Right lobe of liver (tissue), 6 donors: ENCODE measurements at regions not wholly inside any gene's neighbourhood (a gene's known extent, or its start where the extent isn't known, plus 50 kb on each side); places are given as distances from the start of the nearest gene placed in this dataset.

ENCODE experiments used
- ATAC-seq, 4 donors: fragments of 200-7000 bp; cut with Tn5 transposase; one replicate each; pipeline ENCODE4 v1.9.1; 2020; ENCODE audit warnings: mild to moderate bottlenecking in 4 of 4, moderate library complexity in 4 of 4
- DNase-seq, 3 donors: peaks; one replicate each; pipeline ENCODE4 v3.0.0-alpha.2; 2020
- H3K27ac ChIP-seq, 3 donors: fragments of 200-600 bp; one replicate each; pipeline ENCODE4 v1.8.0; 2022
- H3K27me3 ChIP-seq, 2 donors: fragments of 200-600 bp; one replicate each; pipeline ENCODE4 v1.8.0; 2022
- H3K36me3 ChIP-seq, 4 donors: fragments of 200-600 bp; sonication (generic) in 1 of 4; one replicate each; pipeline versions ENCODE4 v1.5.1 to v1.8.0; 2017 to 2022; ENCODE audit warnings: control low read depth in 1 of 4
- H3K4me1 ChIP-seq, 4 donors: fragments of 200-600 bp; sonication (generic) in 1 of 4; one replicate each; pipeline versions ENCODE4 v1.5.1 to v1.8.0; 2017 to 2022; ENCODE audit warnings: control low read depth in 1 of 4
- H3K4me3 ChIP-seq, 3 donors: fragments of 200-600 bp; one replicate each; pipeline ENCODE4 v1.8.0; 2022
- H3K9me3 ChIP-seq, 4 donors: fragments of 200-600 bp; sonication (generic) in 1 of 4; one replicate each; pipeline versions ENCODE4 v1.5.1 to v1.8.0; 2017 to 2022; ENCODE audit warnings: control low read depth in 1 of 4
- POLR2A ChIP-seq: fragments of 450-650 bp; IDR thresholded peaks from one replicate; pipeline ENCODE4 v1.6.1; 2017; ENCODE audit warnings: antibody characterized with exemption, mild to moderate bottlenecking
- WGBS: methylation state at CpG from one replicate; pipeline ENCODE4 v1.1.6; 2018; ENCODE audit warnings: low coverage, low lambda C conversion rate; ENCODE audit not compliant: insufficient coverage; ENCODE audit errors: missing lambda C conversion rate; 5-methylcytosine and 5-hydroxymethylcytosine counted together
- intact Hi-C, 2 donors: fragments of 100-400 bp; cut with DNase I; formaldehyde crosslinking; loops; one replicate each; pipeline versions ENCODE4 v1.11.2 to v1.14.1; 2022
- TF ChIP-seq, protein P1 (sequence below), 4 donors: fragments of 200-600 bp in 3 of 4; fragments of 450-650 bp in 1 of 4; IDR thresholded peaks; one replicate each; pipeline versions ENCODE4 v1.5.1 to v1.8.0; 2016 to 2022; ENCODE audit warnings: antibody characterized with exemption in 4 of 4, mild to moderate bottlenecking in 2 of 4
- donor health status: DM: no; HTN: yes; CAD: no.
- donor health status: DM: no; HTN: no; CAD: no.
- donor health status: DM: no; HTN: no; CAD: no.
- donor health status: DM: no; HTN: yes; CAD: no.
- donor health status: DM: no; HTN: yes; CAD: no.

DNA sequence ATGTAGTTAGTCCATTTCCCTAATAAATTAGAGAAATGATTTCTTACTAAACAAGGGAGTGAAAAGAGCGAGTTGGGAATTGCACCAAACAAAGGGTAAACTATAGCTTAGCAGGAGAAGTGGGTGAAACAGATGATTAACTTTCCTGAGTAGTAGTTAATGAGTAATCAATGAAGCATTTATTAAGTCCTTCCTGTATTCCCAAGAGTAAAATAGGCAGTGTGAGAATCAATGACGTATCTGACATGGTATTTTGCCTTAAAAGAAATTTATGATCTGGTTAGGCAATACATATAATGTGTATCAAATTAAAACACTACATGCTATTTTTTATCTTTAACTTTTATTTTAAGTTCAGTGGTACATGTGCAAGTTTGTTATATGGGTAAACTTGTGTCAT lies 142.8 kb downstream of the KLF5 start:
- DNase-seq (no peak), ATAC-seq (no peak)
- H3K9me3 ChIP-seq: no peaks in the 10 kb centered on the region
- no peaks in the 10 kb centered on the region for H3K36me3 ChIP-seq
- TF ChIP-seq, protein P1, sequence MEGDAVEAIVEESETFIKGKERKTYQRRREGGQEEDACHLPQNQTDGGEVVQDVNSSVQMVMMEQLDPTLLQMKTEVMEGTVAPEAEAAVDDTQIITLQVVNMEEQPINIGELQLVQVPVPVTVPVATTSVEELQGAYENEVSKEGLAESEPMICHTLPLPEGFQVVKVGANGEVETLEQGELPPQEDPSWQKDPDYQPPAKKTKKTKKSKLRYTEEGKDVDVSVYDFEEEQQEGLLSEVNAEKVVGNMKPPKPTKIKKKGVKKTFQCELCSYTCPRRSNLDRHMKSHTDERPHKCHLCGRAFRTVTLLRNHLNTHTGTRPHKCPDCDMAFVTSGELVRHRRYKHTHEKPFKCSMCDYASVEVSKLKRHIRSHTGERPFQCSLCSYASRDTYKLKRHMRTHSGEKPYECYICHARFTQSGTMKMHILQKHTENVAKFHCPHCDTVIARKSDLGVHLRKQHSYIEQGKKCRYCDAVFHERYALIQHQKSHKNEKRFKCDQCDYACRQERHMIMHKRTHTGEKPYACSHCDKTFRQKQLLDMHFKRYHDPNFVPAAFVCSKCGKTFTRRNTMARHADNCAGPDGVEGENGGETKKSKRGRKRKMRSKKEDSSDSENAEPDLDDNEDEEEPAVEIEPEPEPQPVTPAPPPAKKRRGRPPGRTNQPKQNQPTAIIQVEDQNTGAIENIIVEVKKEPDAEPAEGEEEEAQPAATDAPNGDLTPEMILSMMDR (IDR thresholded peaks at IDR 0.05): no peak
- TF ChIP-seq POLR2A: no peak
- no peak overlapping the region for H3K4me3 ChIP-seq
- WGBS: 70% methylated on average over 2 of the region's 2 CpGs
- no peak overlapping the region for H3K27ac ChIP-seq
- intact Hi-C loops: no loop called here
- H3K27me3 ChIP-seq: no peaks in the 10 kb centered on the region
- H3K4me1 ChIP-seq: no peaks in the 10 kb centered on the region

DNA sequence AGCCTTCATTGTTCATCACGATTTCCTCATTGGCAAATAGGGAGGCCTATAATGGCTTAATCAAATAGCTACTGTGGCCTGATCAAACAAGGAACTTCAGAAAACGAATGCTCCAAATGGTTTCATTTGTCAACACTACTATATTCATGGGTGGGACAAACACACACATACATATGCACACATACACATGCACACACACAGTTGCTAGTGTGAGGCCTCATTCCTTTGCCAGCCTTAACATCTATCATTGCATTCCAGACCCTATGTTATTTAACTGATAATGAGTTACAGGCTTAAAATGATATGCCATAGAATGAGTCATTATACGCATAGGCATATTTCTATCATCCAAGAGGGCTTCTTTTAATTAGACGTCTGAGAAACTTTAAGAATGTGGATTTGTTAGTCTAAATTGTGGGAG lies 140.2 kb downstream of the KLF5 start:
- Histone ChIP-seq H3K27ac (no peak overlapping the region), H3K4me3 (no peak overlapping the region), H3K9me3 (no peaks in the 10 kb centered on the region), H3K27me3 (no peaks in the 10 kb centered on the region), H3K36me3 (no peaks in the 10 kb centered on the region), H3K4me1 (no peaks in the 10 kb centered on the region)
- WGBS: 61% methylated on average over 4 of the region's 4 CpGs
- intact Hi-C loops: no loop called here
- DNase-seq: no peak
- no peak for ATAC-seq
- TF ChIP-seq, protein P1 (IDR thresholded peaks at IDR 0.05): no peak
- TF ChIP-seq POLR2A: no peak

DNA sequence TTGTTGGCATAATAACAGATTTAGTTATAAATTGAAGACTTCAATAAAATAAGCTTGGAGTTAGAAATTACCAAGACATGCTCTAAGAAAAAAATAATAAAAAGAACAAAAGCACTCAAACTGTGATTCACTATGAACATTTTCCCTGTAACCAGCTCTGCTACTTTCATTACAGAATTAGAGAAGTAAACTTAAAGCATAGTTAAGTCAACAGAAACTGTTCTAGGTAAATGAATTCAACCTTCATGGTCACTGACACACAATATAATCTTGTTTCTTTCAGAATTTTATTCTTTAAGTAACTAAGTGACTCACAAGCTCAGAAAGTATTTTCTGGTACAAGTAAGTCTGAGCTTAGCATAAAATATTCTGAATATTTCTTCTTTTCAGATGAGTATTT lies 136.3 kb downstream of the KLF5 start:
- Histone ChIP-seq H3K9me3 (no peaks in the 10 kb centered on the region), H3K4me3 (no peak overlapping the region), H3K36me3 (no peaks in the 10 kb centered on the region), H3K4me1 (no peaks in the 10 kb centered on the region), H3K27ac (no peak overlapping the region), H3K27me3 (no peaks in the 10 kb centered on the region)
- intact Hi-C loops: no loop called here
- no peak for ATAC-seq
- TF ChIP-seq POLR2A: no peak
- TF ChIP-seq, protein P1 (IDR thresholded peaks at IDR 0.05): no peak
- no peak for DNase-seq

DNA sequence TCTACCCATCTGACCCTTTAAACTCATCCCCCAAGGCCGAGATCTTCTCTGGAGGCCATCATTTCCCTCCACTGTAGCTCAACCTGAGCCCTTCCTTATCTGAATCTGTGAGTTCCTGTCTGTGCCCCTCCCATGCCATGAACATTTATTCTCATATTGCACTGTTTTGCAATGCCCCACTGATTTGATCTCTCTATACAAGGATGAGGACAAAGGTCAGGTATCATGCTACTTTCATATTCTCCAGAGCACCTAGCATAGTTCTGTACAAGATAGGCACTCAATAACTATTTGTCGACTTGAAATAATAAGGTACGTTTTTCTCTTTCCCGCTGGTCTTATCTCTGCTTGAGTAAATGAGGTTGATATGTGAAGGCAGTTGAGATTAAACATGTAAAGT lies 135.5 kb downstream of the KLF5 start:
- H3K9me3 ChIP-seq: no peaks in the 10 kb centered on the region
- H3K27me3 ChIP-seq: no peaks in the 10 kb centered on the region
- H3K4me1 ChIP-seq: no peaks in the 10 kb centered on the region
- H3K4me3 ChIP-seq: no peak overlapping the region
- DNase-seq (no peak), ATAC-seq (peak; percentile 33 to 99 (median 85))
- WGBS: 19% methylated on average over 4 of the region's 4 CpGs
- H3K27ac ChIP-seq: no peak overlapping the region
- no peaks in the 10 kb centered on the region for H3K36me3 ChIP-seq
- TF ChIP-seq, protein P1 (IDR thresholded peaks at IDR 0.05): no peak
- no peak for TF ChIP-seq POLR2A
- intact Hi-C loops: no loop called here

DNA sequence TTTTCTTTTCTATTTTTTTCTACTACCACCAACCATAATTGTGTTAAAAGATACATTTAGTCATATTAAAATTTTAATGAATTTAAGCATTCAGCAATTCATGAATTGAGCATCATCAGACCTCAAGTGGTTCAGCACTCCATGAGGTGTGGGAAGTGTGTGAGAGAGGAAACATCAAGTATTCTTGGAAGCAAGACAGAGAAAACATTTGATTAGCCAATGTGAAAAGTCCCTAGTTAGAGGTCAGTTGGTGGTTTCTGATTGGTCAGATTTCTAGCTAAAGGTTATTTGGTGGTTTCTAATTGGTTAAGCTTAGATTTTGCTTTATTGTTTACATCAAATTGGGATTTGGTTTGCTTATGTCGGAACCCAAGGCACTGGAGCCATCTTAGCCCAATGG lies 134.7 kb downstream of the KLF5 start:
- WGBS: 100% methylated on average over 1 of the region's 1 CpG
- ATAC-seq: no peak
- no peak overlapping the region for H3K27ac ChIP-seq

More for the DNA sequence above, 134.7 kb downstream of the KLF5 start:
- intact Hi-C loops: no loop called here
- Histone ChIP-seq H3K9me3 (no peaks in the 10 kb centered on the region), H3K4me3 (no peak overlapping the region), H3K4me1 (no peaks in the 10 kb centered on the region), H3K27me3 (no peaks in the 10 kb centered on the region), H3K36me3 (no peaks in the 10 kb centered on the region)
- no peak for TF ChIP-seq POLR2A
- TF ChIP-seq, protein P1 (IDR thresholded peaks at IDR 0.05): no peak
- no peak for DNase-seq
